Astrocyte of the cerebellum (primary cell): ENCODE measurements at regions not wholly inside any gene's neighbourhood (a gene's known extent, or its start where the extent isn't known, plus 50 kb on each side); places are given as distances from the start of the nearest gene placed in this dataset.
"Not testable (repeated sequence)": the region's sequence is repeated elsewhere in the genome, so short reads cannot be mapped to it uniquely, and the experiment has no call there.

Experiments
- DNase-seq: peaks from one replicate; pipeline ENCODE4 v3.0.0-alpha.2; 2011; ENCODE audit warnings: low read depth
- H3K4me3 ChIP-seq: 2 replicates; pipeline ENCODE4 v1.5.1; 2011; ENCODE audit warnings: mild to moderate bottlenecking, low read depth, low read length, moderate library complexity
- CTCF ChIP-seq: IDR thresholded peaks from 2 replicates; pipeline ENCODE4 v1.5.1; 2012; ENCODE audit warnings: low read length, low read depth, moderate library complexity, mild to moderate bottlenecking; ENCODE audit errors: missing control alignments
- in situ Hi-C: cut with HindIII; loops from 2 replicates; pipeline ENCODE4 v1.10.0; 2017; ENCODE audit warnings: low sequenced_read_pairs

GRCh38 chr5:101018299-101018698, 115.2 kb upstream of the ST8SIA4 start:
- in situ Hi-C loops: no loop called here
- H3K4me3 ChIP-seq: no peak overlapping the region
- peak; percentile 62 for DNase-seq
- TF ChIP-seq CTCF: no peak

GRCh38 chr5:101012880-101013279, 109.8 kb upstream of the ST8SIA4 start:
- H3K4me3 ChIP-seq: no peak overlapping the region
- in situ Hi-C loops: no loop called here
- no peak for DNase-seq
- peak; percentile 4 for TF ChIP-seq CTCF

- H3K4me3 ChIP-seq: no peak overlapping the region
- in situ Hi-C loops: no loop called here
- TF ChIP-seq CTCF: no peak
- DNase-seq: no peak
Measured at GRCh38 chr5:101009758-101010519, 106.9 kb upstream of the ST8SIA4 start.

DNA sequence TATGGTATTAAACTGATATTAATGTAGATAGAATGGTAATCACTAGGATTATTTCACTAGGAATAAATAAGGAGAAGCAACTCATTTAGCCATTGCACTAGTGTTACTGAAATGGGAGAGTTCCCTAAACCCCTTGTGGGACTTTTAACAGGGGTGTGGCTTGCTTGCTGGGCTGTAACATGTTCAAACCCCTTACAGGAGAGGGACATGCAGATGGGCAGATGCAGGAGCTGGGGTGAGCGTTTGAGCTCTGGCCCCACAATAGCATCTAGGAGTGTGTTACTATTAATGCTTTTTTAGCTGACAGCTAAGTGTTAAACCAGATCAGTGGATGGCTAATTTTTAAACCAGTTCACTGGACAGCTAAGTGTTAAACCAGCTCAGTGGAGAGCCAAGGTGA, 89.3 kb upstream of the ST8SIA4 start:
- DNase-seq: no peak
- in situ Hi-C loops: no loop called here
- TF ChIP-seq CTCF: no peak
- H3K4me3 ChIP-seq: no peak overlapping the region

GRCh38 chr5:100983601-100984000, 80.5 kb upstream of the ST8SIA4 start:
- in situ Hi-C loops, H3K4me3 ChIP-seq, DNase-seq: not testable (repeated sequence)

DNA sequence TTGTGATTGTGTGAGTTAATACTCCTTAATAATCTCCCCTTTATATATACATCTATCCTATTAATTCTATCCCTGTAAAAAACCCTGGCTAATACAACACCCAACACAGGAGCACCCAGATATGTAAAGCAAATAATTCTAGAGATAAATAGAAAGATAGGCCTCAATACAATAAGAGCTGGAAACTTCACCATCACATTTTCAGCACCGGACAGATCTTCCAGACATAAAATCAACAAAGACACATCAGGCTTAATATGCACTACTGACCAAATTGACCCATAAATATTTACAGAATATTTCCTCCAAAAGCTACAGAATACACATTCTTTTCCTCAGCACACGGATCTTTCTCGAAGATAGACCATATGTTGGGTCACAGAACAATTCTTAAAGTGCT, 71.0 kb upstream of the ST8SIA4 start:
- H3K4me3 ChIP-seq: no peak overlapping the region
- in situ Hi-C loops: no loop called here
- no peak for DNase-seq
- TF ChIP-seq CTCF: no peak

GRCh38 chr5:100970646-100971255, 67.7 kb upstream of the ST8SIA4 start:
- TF ChIP-seq CTCF: no peak

More at GRCh38 chr5:100970646-100971255, 67.7 kb upstream of the ST8SIA4 start:
- H3K4me3 ChIP-seq: no peak overlapping the region
- in situ Hi-C loops: no loop called here
- no peak for DNase-seq
